GM19395 (cell line): ENCODE measurements at regions not wholly inside any gene's neighbourhood (a gene's known extent, or its start where the extent isn't known, plus 50 kb on each side); places are given as distances from the start of the nearest gene placed in this dataset.
"Not testable (repeated sequence)": the region's sequence is repeated elsewhere in the genome, so short reads cannot be mapped to it uniquely, and the experiment has no call there.

Source experiments
- ATAC-seq: cut with Tn5 transposase; IDR thresholded peaks from one replicate; pipeline ENCODE4 v1.9.1; 2021; ENCODE audit warnings: mild to moderate bottlenecking, moderate library complexity; ENCODE audit not compliant: unreplicated experiment

DNA sequence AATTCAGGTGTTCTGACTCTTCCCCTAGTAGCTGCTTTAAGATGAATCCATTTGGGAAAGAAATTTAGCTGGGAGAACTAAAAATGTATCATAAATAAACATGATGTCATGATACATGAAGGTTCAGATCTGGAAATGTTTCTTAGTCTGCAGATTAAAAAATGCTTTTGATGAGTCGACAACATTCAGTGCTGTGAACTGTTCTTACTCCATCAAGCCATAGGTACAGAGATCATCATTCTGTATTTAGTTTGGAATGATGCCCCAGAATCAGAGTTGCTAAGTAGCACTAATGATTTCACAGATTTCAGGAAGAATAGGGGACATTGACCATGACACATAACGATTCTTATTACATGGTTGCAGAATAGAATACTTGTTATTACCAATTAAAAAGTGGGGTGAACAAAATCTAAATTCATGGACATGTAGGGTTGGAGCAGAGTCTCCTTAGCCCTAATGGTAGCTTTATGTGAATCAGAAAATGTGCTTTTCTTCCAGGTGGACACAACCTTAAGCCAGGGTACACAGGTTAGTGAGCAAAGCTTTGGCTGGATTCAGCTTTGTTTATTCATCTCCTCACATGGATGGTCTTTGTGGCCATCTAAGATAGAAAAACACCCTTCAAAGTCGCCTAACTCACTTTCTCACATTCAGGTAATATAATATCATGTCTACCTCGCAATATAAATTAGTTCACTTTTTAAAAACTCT is 205.4 kb upstream of the SEL1L start:
- ATAC-seq, result no peak

DNA sequence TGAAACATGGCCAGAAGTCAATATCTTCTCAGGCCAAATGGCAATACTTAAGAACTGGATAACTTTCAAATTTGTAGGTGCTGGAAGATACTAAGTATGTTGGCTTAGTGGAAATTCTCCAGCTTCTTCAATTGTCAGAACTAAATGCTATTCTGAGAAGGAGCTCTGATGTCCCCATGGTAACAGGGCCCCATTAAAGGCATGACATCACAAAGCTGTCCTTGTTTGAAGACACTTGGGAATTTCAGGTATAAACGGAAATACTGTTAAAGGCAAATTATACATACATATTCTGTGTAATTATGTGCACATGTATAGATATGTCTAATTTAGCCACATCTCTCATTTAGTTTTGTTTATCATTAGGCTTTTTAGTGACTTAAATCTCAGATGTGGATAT is 210.0 kb upstream of the SEL1L start:
- no peak for ATAC-seq

DNA sequence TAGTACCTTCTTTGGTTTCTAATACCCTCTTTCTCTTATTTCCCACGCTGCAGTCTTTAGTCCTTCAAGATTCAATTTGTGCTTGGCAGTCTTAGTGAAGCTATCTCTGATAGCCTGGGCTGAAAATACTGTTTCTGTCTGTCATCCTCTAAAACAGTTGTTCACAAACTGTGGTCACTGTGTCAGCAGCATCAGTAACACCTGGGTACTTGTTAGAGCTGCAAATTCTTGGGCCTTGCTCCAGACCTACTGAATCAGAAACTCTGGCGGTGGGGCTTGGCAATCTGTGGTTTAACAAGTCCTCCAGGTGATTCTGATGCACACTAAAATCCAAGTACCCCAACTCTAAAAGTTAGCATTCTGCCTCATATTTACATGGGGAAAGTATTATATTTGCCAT is 217.5 kb upstream of the SEL1L start:
- no peak for ATAC-seq

DNA sequence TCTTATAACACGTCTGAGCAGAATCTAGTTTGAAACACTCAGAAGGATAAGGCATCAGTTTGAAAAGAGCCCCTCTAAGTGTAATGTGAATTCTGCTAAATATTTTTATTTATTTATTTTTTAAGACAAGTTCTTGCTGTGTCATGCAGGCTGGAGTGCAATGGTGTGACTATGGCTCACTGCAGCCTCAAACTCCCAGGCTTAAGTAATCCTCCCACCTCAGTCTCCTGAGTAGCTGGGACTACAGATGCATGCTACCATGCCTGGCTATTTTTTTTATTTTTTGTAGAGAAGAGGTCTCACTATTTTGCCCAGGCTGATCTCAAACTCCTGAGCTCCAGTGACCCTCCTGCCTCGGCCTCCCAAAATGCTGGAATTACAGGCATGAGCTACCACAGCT is 225.9 kb upstream of the SEL1L start:
- ATAC-seq, result no peak

DNA sequence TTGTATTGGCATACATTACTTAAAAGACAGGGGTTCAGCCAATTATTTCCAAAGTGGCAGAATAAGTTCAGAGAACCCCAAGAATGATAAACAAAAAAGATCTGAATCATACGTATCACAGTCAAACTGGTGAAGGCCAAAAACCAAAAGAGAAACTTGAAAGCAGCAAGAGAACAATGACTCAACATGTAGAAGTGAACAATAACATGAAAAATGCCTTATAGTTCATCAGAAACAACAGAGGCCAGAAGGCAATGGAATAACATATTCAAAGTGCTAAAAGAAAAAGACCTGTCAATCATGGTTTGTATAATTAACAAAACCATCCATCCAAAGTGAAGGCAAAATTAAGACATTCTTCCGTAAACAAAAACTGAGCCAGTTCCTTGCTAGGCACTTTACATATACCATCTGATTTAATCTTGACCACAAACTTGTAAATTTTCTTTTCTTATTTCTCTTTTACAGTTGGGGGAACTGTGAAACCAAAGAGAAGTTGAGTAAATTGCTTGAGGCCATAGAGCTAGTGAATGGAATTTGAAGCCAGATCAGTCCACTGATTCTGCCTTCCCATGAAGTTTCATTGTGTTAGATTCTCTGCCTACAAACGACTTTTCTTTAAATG is 232.1 kb upstream of the SEL1L start:
- ATAC-seq, result peak; percentile 69

DNA sequence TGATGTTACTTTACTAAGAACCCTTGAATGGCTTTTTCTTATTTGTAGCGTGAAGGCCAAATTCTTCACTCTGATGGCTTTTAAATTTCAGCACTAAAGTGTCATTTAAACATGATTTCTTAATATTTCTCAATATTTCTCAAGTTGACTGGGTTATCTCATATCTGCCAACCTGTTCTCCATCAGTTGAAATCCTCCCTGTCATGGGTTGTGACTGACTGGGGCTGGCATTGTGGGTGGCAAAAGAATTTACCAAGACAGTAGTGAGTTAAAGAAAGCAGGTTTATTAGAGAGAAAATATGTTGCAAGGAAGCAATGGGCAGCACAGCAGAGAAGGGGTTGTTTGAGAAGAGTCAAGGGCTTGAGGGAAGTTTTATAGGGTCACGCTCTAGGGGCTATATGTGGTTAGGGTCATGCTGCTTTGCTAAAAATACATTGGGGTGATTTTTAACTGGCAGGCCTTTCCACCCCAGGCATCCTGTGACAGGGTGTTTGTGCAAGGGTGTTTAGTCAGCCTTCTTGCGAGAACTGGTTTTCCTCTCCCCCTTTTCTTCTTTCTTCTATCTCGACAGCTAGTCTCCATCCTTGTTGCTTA is 232.8 kb upstream of the SEL1L start:
- ATAC-seq, result no peak

DNA sequence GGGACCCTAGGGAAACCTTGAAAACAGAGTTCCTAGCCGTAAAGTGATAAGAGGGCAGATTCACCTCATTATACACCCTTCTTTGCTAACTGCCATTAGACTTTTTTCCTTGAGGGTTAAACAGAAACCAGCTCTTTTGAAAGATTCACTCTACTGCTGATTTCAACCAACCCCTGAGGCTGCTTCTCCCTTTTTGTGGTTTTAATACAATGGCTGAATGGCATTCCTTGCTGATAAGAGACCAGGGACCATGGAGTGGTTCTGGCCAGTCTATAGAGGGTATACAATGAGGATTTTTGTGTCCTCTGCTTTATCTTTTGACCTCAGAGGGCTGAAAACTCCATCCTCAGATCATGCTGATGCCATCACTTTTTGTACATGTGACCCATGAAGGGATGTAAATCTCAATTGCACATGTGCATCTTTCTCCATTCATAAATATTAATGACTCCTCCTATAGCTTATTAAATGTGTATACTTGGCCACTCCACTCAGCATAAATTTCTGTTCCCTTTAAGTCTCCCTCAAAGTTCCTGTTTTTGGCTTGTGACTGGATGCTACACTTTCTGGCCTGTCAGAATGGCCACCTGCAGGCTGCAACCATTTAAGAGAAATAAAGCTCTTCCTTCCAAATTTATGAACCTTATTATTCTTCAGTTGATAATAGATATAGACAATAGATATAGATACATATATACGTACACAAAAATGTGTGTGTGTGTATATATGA is 233.8 kb upstream of the SEL1L start:
- no peak for ATAC-seq

DNA sequence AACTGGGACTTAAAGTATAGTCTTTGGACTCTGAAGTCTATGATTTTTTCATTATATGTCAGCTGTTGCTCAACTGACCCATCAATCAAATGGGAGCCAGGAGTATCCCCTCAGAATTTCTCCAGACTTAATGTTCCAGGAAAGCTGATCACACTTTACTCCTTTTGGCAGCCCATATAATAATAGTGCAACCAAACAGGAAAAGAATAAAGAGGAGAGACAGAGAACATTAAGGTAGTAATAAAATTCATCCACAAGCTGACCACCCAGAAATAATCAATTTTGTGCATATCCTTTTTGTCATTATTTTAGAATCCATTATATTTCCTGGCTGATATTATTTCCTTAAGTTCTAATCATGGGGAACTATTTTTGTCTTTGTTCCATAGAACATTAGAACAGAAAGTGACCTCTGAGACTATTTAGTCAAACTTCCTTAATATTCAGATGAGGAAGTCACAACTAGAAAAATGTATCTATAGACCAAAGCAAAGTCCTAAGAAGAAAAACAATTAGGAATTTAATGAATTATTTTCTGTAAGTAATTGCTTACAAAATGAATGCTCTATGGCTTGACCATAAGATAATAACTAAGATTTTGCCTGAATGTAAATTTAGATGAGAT is 238.1 kb upstream of the SEL1L start:
- no peak for ATAC-seq

DNA sequence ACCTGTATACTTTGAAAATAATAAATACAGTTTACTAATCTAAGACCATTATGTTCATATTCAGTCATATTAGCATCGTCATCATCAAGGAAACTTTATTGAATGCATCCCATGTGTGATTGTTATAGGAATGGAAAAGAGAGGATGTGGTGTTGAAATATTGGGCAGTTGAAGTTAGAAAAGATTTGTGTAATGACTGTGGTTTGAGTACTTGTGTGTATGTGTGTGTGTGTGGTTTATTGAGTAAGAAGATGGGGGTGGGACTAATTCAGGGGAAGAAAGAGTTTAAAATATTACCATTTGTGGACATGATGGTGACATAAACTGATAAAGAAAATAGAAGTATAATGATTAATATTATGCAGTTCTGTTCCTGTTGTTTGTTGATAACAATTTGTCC is 238.7 kb upstream of the SEL1L start:
- ATAC-seq, result no peak

DNA sequence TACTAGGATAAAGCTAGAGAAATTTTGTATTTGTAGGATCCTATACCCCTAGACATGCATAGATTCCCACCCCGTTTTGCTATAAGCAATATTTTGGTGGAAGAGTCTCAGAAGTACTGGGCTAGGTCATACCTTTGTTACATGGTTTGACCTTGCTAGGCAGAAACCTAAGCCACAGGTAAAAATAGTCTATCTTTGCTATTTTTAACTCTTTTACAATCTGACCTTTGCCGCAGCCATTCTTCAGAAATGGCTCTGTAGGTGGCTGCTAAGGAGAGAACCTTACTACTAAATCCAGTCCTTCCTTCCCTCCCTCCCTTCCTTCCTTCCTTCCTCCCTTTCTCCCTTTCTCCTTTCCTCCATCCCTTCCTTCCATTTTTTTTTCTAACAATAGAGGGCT is 242.9 kb upstream of the SEL1L start:
- no peak for ATAC-seq

DNA sequence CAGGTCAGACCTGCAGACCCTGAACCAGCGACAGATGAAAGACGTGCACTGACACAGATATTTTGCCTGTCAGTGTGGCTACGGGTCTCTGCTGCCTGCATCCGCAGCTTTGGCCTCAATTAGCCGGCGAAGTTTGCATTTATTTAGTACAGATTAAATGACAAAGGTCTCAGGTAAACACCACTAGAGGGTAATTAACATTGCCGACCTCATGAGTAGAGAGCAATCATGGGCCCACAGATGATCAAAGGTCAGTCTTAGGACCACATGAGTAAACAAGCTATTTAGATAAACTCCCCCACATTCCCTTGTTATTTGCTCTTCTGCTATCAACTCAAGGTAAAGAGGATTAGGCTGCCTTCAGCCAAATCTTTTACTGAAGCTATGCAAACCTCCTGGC is 248.1 kb upstream of the SEL1L start:
- ATAC-seq, result not testable (repeated sequence)

DNA sequence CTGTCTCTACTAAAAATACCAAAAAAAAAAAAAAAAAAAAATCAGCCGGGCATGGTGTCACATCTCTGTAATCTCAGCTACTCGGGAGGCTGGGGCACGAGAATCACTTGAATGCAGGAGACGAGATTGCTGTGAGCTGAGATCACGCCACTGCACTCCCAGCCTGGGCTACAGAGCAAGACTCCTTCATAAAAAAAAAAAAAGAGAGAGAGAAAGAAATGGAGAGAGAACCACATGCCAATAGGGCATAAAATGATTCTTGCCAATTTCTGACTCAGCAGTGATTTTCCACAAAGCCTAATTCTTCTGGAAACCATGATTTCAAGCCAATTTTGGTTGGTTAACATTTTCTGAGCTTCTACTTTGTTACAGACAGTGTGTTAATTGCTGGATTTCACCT is 250.4 kb upstream of the SEL1L start:
- no peak for ATAC-seq

DNA sequence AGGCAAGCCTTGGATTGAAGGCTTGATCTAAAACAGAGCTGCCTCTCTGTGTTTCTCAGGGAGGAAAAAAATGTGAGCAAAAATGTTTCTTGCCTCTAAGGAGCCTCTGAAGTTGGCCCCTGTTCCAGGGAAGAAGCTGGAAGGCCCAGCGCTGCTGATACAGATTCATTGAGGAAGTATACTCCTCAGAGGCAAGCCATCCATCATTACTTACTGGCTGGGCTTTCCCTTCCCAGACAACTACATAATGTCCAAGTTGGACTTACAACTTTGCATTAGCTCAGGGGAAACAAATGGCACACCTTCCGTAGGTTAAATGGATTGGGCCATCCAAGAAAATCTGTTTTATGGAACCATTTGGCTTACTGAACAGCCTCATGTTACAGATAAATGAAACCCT is 263.7 kb upstream of the SEL1L start:
- ATAC-seq, result no peak

DNA sequence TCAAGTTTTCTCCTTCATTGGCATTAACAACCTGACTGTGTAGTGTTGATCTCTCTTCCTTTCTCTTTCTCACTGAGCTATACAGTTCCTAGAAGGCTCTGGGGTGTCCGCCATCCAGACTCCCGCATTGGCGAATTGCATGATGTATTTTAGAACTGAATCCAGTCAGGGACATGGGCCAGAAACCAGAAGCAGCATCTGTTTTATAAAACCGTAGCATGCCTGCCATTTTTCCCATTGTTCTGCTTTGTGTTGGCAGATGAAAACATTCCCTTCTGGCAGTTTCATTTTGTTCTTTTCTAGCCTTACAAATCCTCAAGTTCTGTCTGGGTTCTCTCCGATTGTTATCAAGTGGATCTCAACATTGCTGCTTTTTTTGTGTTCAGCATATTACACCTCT is 268.3 kb upstream of the SEL1L start:
- no peak for ATAC-seq

DNA sequence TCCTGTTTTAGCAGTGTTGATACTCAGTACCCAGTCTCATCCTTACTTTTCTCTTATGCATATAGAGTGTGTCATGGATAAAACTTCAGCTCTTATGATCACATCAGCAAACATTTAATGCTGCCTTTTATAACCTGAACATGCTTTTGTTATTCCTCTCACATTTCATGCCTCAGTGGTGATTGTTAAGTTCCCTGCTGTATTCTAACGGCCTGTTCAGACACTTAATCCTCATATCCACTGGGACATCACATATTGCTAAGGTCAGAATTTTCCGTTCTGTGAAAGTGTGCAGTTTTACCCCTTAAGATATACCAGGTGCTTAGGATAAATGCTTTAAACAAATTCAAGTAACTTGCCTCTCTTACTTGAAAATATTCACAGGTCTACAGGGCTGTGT is 268.7 kb upstream of the SEL1L start:
- no peak for ATAC-seq

DNA sequence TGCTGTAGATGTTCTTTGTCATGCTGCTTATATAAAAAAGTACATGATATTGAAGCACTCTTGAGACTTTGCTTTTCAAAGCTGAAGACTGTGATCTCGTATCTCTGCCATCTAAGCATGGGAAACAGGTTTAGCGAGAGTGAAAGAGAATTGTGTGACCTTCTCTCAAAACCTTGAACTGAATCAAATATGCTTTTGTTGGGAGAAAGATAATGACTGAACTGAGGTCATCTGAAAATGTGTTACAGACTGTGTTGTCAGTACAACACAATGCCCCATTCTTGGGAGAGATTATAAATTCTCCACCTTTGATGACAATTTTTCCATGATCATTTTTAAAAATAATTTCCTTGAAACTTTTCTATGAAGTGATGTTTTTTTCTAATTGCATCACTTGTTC is 272.1 kb upstream of the SEL1L start:
- ATAC-seq, result no peak

DNA sequence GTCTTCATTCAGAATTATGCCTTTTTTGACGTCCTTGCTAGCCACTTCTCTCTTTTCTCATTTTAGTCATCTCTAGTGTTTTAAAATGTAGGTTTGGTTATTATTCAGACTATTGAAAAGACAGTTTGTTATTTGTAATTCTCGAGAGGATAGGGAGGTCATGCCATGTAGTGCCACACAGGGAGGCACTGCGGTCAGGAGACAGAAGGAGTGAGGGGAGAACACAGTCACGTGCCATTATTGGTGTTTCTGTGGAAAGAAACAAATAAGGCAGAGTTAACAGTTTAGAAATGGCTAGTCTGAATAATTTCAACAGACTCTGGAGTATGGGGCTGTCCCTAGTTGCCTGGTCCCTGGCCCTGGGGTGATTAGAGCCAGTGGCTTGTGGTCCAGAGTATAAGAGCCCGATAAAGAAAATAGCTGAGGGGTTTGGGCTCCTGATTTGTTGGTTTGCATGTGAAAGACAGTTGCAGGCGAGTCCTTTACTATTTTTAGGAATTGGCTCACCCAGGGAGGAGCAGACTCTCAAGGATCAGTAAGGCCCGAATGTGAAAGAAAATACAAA is 278.1 kb upstream of the SEL1L start:
- no peak for ATAC-seq

DNA sequence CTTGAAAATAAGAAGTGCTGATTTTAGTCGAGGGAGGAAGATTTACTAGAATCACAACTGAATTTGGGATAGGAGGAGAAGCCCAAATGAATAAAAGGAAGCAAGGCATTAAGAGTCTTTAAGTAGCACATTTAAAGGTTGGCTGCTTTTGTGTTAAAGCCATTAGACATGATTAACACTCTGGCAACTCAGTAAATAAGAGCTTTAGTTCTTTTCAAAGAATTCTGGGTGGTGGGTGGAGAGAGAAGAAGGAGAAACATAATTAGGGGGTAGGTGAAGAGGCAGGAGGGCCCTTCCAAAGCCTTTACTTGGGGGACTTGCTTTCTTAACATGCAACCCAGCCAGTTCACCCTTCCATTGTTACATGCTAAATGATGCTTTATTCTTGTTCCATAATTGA is 284.6 kb upstream of the SEL1L start:
- no peak for ATAC-seq

DNA sequence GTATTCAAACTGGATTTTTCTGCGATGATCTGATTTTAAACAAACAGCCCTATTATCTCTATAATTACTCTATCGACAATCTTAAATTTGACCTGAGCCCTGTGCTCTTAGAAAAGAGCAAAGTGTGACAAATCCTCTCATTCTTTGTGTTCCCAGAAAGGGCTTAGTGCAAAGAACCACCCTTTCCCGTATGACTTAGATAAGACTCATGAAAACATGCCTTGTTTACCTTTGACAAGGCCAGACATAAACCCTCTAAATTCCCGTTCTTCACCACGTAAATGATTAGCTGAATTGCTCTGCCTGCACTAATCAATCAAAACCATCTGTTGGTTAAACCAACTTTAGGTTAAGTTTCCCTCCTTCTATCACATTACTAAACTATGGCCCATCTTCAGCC is 285.7 kb upstream of the SEL1L start:
- no peak for ATAC-seq

DNA sequence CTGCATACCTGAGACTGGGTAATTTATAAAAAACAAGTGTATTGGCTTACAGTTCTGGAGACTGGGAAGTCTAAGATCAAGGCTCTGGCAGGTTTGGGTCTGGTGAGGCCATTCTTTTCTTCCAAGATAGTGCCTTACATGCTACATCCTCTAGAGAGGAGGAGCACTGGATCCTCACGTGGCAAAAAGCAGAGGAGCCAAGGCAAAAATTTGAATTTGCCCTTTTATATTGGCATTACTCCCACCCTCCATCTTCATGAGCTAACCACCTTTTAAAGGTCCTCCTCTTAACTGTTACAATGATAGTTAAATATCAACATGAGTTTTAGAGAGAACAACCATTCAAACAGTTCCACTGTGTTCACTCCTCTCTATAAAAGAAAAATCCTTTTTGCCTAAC is 286.3 kb upstream of the SEL1L start:
- ATAC-seq, result no peak

DNA sequence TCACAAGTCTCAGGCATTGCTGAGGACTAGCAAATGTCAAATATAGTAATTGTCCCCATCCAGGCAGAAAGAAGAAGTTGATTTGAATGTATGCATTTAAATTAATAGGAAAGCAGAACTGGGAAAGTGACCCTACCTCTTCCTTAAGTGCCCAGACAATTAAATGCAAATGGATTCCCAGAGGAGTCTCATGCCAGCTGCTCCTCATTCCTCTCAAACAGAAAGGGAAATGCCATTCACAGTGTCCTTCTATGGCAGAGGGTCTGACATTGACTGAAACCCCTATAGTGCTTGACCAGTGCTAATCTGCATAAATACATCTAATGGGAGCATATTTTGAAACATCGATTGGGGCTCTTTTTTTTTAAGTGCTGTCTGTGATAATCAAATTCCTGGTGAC is 292.4 kb upstream of the SEL1L start:
- no peak for ATAC-seq
